GM21423 (cell line): ENCODE measurements at regions not wholly inside any gene's neighbourhood (a gene's known extent, or its start where the extent isn't known, plus 50 kb on each side); places are given as distances from the start of the nearest gene placed in this dataset.
"Not testable (repeated sequence)": the region's sequence is repeated elsewhere in the genome, so short reads cannot be mapped to it uniquely, and the experiment has no call there.

Experiments used
- ATAC-seq: cut with Tn5 transposase; IDR thresholded peaks from one replicate; pipeline ENCODE4 v1.9.1; 2021; ENCODE audit warnings: mild to moderate bottlenecking, moderate library complexity; ENCODE audit not compliant: unreplicated experiment

GRCh38 chr12:92062539-92063493, 82.8 kb downstream of the BTG1 start:
- ATAC-seq = no peak

- ATAC-seq = no peak
Measured at GRCh38 chr12:92061061-92061460, 84.6 kb downstream of the BTG1 start.

- ATAC-seq = no peak
Measured at GRCh38 chr12:92059960-92060359, 85.7 kb downstream of the BTG1 start.

- ATAC-seq = peak; percentile 56
Measured at GRCh38 chr12:92058664-92059063, 87.0 kb downstream of the BTG1 start.

GRCh38 chr12:92056756-92057155, 88.9 kb downstream of the BTG1 start:
- not testable (repeated sequence) for ATAC-seq

GRCh38 chr12:92056290-92056689, 89.4 kb downstream of the BTG1 start:
- no peak for ATAC-seq

- ATAC-seq = no peak
Measured at GRCh38 chr12:92055877-92056276, 89.8 kb downstream of the BTG1 start.

GRCh38 chr12:92051441-92051840, 94.2 kb downstream of the BTG1 start:
- ATAC-seq = no peak

- peak; percentile 84 for ATAC-seq
Measured at GRCh38 chr12:92049403-92049802, 96.2 kb downstream of the BTG1 start.

- no peak for ATAC-seq
Measured at GRCh38 chr12:92047393-92047826, 98.2 kb downstream of the BTG1 start.

GRCh38 chr12:92046557-92047392, 98.9 kb downstream of the BTG1 start:
- no peak for ATAC-seq

GRCh38 chr12:92045852-92046251, 99.8 kb downstream of the BTG1 start:
- no peak for ATAC-seq

- ATAC-seq = no peak
Measured at GRCh38 chr12:92044435-92044834, 101.2 kb downstream of the BTG1 start.

- ATAC-seq = no peak
Measured at GRCh38 chr12:92042791-92043531, 102.7 kb downstream of the BTG1 start.

GRCh38 chr12:92041742-92042141, 103.9 kb downstream of the BTG1 start:
- ATAC-seq = no peak

- no peak for ATAC-seq
Measured at GRCh38 chr12:92039046-92039445, 106.6 kb downstream of the BTG1 start.

- ATAC-seq = no peak
Measured at GRCh38 chr12:92038476-92038875, 107.2 kb downstream of the BTG1 start.

GRCh38 chr12:92036771-92037453, 108.7 kb downstream of the BTG1 start:
- ATAC-seq = no peak

- ATAC-seq = no peak
Measured at GRCh38 chr12:92036061-92036620, 109.5 kb downstream of the BTG1 start.

GRCh38 chr12:92035477-92035876, 110.2 kb downstream of the BTG1 start:
- ATAC-seq = no peak
